ENCODE measurements at regions not wholly inside any gene's neighbourhood (a gene's known extent, or its start where the extent isn't known, plus 50 kb on each side); places are given as distances from the start of the nearest gene placed in this dataset.

DNA sequence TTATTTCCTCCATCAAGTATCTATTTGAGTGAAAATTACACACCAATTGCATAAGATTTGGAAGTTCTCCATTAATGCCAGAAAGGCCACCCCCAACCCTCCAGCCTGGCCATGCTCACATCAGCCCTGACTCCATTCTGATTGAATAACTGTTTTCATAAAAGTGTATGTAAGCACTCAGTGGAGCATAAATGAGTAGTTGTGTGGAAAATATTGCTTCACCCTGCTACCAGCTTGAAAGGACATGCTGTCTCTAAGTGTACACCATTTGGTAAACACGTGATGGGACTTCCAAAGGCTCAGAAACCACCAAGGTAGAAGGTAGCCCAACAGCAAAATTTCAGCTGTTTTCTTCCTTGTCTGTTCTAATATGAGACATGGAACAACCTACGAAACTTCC is 393.8 kb downstream of the ZNF385D start:
- Histone ChIP-seq H3K9me3 (ENCODE audit: control insufficient read depth in 2 of 3, insufficient read depth in 1 of 3, low read length in 3 of 3) (no peaks in the 10 kb centered on the region), H3K27ac (ENCODE audit: low read depth in 2 of 2, low read length in 2 of 2) (no peak overlapping the region), H3K36me3 (ENCODE audit: control insufficient read depth in 2 of 3, insufficient read depth in 3 of 3, low read length in 3 of 3) (no peaks in the 10 kb centered on the region), H3K4me3 (ENCODE audit: low read length in 3 of 3) (no peak overlapping the region), H3K27me3 (ENCODE audit: control insufficient read depth, insufficient read depth, low read length) (no peaks in the 10 kb centered on the region), H3K4me1 (ENCODE audit: control insufficient read depth in 2 of 3, insufficient read depth in 2 of 3, low read depth in 1 of 3, low read length in 3 of 3) (no peaks in the 10 kb centered on the region), H3K9ac (ENCODE audit: low read length in 3 of 3) (no peak overlapping the region)
- FAIRE-seq: no peak
- no peak for DNase-seq
- intact Hi-C loops (cut with DNase I): no loop called here
- TF ChIP-seq, protein P1, sequence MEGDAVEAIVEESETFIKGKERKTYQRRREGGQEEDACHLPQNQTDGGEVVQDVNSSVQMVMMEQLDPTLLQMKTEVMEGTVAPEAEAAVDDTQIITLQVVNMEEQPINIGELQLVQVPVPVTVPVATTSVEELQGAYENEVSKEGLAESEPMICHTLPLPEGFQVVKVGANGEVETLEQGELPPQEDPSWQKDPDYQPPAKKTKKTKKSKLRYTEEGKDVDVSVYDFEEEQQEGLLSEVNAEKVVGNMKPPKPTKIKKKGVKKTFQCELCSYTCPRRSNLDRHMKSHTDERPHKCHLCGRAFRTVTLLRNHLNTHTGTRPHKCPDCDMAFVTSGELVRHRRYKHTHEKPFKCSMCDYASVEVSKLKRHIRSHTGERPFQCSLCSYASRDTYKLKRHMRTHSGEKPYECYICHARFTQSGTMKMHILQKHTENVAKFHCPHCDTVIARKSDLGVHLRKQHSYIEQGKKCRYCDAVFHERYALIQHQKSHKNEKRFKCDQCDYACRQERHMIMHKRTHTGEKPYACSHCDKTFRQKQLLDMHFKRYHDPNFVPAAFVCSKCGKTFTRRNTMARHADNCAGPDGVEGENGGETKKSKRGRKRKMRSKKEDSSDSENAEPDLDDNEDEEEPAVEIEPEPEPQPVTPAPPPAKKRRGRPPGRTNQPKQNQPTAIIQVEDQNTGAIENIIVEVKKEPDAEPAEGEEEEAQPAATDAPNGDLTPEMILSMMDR (IDR thresholded peaks at IDR 0.05; ENCODE audit: borderline replicate concordance, extremely low read depth, insufficient read depth): no peak

- Histone ChIP-seq H3K9me3 (ENCODE audit: control insufficient read depth in 2 of 3, insufficient read depth in 1 of 3, low read length in 3 of 3) (no peaks in the 10 kb centered on the region), H3K4me3 (ENCODE audit: low read length in 3 of 3) (no peak overlapping the region), H3K9ac (ENCODE audit: low read length in 3 of 3) (no peak overlapping the region), H3K27ac (ENCODE audit: low read depth in 2 of 2, low read length in 2 of 2) (no peak overlapping the region), H3K4me1 (ENCODE audit: control insufficient read depth in 2 of 3, insufficient read depth in 2 of 3, low read depth in 1 of 3, low read length in 3 of 3) (no peaks in the 10 kb centered on the region), H3K27me3 (ENCODE audit: control insufficient read depth, insufficient read depth, low read length) (no peaks in the 10 kb centered on the region), H3K36me3 (ENCODE audit: control insufficient read depth in 2 of 3, insufficient read depth in 3 of 3, low read length in 3 of 3) (no peaks in the 10 kb centered on the region)
- no peak for DNase-seq
- no peak for FAIRE-seq
- TF ChIP-seq, protein P1 (IDR thresholded peaks at IDR 0.05; ENCODE audit: borderline replicate concordance, extremely low read depth, insufficient read depth): no peak
- intact Hi-C loops (cut with DNase I): no loop called here
Observed at GRCh38 chr3:21356402-21356801, 394.6 kb downstream of the ZNF385D start.

DNA sequence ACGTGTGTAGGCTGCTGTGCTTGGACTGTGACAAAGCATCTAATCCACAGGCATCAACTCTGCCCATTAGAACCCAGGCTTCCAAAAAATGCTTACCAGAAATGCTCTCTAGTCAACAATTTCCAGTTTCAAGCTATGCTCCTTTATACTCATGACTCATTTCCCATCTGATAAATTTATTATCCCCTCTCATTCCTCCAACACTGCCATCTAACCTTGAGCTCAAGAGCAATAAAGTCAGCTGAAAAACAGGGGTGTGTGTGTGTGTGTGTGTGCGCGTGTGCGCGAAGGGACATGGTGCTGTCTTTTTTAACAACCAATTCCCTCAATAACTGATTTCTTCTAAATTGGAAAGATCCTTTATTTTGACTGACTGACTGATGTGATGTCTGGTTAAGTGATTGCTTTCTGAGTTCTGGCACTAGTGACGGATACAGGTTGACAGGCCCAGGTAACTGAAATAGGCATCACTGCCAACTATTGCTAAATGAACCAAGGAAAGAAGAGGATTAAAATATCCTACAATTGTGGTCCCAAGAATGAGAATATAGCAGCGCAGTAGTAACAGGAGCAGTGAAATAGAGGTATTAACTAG is 405.5 kb downstream of the ZNF385D start:
- no peak overlapping the region for H3K27ac ChIP-seq (ENCODE audit: low read depth in 2 of 2, low read length in 2 of 2)

More for the DNA sequence above, 405.5 kb downstream of the ZNF385D start:
- intact Hi-C loops (cut with DNase I): no loop called here
- H3K4me3 ChIP-seq (ENCODE audit: low read length in 3 of 3): no peak overlapping the region
- FAIRE-seq (no peak), DNase-seq (no peak)
- H3K9ac ChIP-seq (ENCODE audit: low read length in 3 of 3): no peak overlapping the region
- H3K4me1 ChIP-seq (ENCODE audit: control insufficient read depth in 2 of 3, insufficient read depth in 2 of 3, low read depth in 1 of 3, low read length in 3 of 3): no peaks in the 10 kb centered on the region
- no peaks in the 10 kb centered on the region for H3K36me3 ChIP-seq (ENCODE audit: control insufficient read depth in 2 of 3, insufficient read depth in 3 of 3, low read length in 3 of 3)
- TF ChIP-seq, protein P1 (IDR thresholded peaks at IDR 0.05; ENCODE audit: borderline replicate concordance, extremely low read depth, insufficient read depth): no peak
- H3K27me3 ChIP-seq (ENCODE audit: control insufficient read depth, insufficient read depth, low read length): no peaks in the 10 kb centered on the region
- no peaks in the 10 kb centered on the region for H3K9me3 ChIP-seq (ENCODE audit: control insufficient read depth in 2 of 3, insufficient read depth in 1 of 3, low read length in 3 of 3)
